HL-60 (cell line): ENCODE measurements at regions not wholly inside any gene's neighbourhood (a gene's known extent, or its start where the extent isn't known, plus 50 kb on each side); places are given as distances from the start of the nearest gene placed in this dataset.

Source experiments
- CTCF ChIP-seq: IDR thresholded peaks from one replicate; pipeline ENCODE4 v1.5.1; 2011; ENCODE audit warnings: low read length, control low read depth, inconsistent platforms; ENCODE audit not compliant: insufficient read depth
- GABPA ChIP-seq: IDR thresholded peaks from 2 replicates; pipeline ENCODE4 v1.6.1; 2012; ENCODE audit warnings: low read depth
- REST ChIP-seq: IDR thresholded peaks from 2 replicates; pipeline ENCODE4 v1.6.1; 2012; ENCODE audit warnings: low read depth; ENCODE audit not compliant: insufficient replicate concordance

- no peak for TF ChIP-seq CTCF
- TF ChIP-seq REST = no peak
- TF ChIP-seq GABPA = no peak
These were observed 434.0 kb downstream of the FOXO1 start for GRCh38 chr13:40232311-40233040.
